ENCODE measurements at regions not wholly inside any gene's neighbourhood (a gene's known extent, or its start where the extent isn't known, plus 50 kb on each side); places are given as distances from the start of the nearest gene placed in this dataset.
"Not testable (repeated sequence)": the region's sequence is repeated elsewhere in the genome, so short reads cannot be mapped to it uniquely, and the experiment has no call there.

GRCh38 chr20:6295867-6296256, 173.0 kb upstream of the FERMT1 start:
- DNase-seq: no peak

DNA sequence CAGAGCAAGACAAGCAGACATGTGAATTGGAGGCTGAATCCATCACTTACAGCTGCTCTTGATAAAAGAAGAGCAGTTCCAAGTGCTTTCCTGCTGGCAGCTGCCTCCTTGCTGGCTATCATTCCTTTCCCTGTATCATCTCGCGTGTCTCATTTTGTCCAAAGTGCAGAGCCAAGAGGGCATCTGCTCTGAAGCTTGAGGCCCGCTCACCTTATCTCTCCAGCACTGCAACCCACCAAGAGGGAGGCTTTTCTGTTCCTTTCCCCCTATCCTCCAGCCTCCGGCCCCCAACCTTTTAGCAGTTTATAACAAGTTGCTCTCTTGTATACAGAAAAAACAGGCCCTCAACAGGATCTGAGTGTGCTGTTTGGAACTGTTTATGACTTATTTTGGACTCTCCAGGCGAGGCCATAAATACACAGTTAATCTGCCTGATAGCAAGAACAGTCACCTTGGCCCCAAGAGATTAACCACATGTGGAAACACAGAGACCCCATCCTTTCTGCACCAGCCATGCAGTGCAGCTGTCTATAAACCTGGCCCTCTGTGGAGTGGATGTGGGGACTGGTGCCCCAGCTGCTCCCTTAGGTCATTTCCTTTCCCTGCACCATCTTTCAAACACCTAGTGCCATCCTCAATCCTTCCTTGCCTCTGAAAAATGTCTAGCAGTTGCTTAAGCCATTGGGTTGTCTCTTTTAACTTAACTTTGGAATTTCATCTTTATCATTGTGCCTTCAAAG, 172.5 kb upstream of the FERMT1 start:
- DNase-seq: no peak

- DNase-seq: no peak
Measured at GRCh38 chr20:6287471-6287870, 164.6 kb upstream of the FERMT1 start.

DNA sequence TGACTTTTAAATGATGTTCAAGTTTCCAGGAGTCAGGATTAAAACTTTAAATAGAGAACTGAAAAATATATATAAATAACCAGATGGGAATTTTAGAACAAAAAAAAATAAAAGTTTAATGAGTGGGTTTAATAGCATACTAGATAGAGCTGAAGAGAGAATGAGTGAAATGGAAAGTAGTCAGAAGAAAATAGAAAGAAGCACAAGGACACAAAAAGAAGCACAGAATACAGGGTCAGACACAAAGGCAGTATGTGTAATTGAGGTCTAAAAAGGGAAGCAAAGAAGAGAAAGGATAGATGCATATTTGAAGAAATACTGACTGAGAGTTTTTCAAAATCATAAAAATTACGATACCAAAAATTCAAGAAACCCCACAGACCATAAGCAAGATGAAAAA, 159.8 kb upstream of the FERMT1 start:
- DNase-seq: no peak

GRCh38 chr20:6277661-6278240, 154.9 kb upstream of the FERMT1 start:
- no peak for DNase-seq

- not testable (repeated sequence) for DNase-seq
Measured at GRCh38 chr20:6270404-6270803, 147.6 kb upstream of the FERMT1 start.

- no peak for DNase-seq
Measured at GRCh38 chr20:6269168-6269873, 146.5 kb upstream of the FERMT1 start.

DNA sequence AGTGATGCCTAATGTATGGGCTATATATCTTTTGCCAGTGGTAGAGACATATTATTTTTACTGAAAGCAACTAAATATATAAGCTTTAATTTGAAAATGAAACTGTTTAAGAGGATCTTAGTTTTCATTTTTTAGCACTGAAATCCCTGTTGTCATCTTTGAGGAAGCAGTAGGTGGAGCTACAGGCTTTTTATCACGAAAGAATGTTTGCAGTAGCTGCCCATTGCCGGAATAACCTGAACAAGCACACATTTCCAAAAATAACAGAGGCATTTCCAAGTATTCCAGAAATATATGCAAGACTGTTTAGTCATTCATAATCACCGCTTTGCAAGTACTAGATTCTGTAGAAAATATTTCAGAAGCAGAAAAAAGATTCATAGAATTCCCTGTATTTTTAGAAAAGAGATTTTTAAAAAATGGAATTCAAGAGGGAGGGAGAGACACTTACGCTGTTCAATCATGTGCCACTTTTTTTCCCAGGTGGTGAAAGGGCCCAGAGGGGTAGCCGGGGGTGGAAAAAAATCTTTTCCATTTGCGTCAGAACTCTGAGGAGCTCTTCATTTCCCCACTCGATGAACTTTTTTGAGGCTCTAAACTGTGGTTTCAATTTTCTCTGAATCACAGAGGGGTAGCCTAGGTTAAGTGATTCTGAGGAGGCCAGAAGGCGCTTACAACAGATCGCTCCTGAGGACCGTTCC, 142.5 kb upstream of the FERMT1 start:
- no peak for DNase-seq

DNA sequence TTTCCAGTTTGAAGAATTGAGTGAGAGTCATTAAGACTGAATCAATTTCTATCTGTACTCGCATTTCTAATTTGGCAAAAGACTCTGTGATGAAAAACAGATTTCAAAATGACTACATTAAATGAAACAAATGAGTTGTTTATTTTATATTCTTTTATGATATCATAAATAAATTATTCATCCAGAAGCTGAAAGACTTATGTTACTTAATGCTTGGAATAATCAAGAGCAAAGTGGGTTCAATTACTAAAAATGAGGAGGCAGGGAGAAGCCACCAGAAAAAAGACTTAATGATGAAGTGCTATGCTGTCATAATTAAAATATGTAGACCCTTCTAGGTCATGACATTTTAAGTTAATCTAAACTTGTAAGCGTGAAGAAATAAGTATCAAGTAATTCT, 130.6 kb upstream of the FERMT1 start:
- no peak for DNase-seq

DNA sequence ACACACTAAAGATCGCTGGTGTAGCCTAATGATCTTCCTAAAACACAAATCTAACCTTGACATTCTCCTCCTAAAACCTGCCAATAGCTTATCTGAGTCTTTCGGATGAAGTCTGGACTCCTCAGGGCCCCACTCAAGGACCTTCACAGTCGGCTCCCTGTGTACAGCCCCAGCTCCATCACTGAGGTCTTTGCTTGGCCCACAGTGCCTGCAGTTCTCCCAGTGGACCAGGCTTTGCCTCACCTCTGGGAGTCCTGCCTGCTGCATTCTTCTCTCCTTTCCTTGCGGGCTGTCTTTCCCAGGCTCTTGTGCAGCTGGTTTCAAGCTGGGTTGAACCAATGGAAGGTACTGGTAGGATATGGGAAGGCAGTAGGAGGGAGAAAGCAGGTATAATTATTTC, 122.6 kb upstream of the FERMT1 start:
- DNase-seq: no peak

GRCh38 chr20:6241591-6241990, 118.8 kb upstream of the FERMT1 start:
- no peak for DNase-seq

DNA sequence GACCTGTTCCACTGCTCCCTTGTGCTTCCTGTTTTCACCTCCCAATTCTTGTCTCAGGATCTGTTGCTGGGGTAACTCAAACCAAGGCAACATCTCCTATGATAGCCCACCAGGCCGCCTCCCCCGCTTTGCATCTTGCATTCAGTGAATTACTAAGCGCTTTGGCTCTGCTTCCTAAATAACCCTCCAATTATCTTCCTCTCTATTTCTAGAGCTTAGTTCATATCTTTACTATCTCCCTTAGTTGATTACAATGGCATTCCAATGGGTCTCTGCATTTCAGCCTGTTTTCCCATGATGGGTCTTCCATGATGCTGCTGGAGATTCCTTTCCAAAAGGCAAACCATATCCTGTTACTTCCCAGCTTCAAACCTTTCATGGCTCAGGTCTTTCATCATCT, 117.2 kb upstream of the FERMT1 start:
- DNase-seq: no peak

DNA sequence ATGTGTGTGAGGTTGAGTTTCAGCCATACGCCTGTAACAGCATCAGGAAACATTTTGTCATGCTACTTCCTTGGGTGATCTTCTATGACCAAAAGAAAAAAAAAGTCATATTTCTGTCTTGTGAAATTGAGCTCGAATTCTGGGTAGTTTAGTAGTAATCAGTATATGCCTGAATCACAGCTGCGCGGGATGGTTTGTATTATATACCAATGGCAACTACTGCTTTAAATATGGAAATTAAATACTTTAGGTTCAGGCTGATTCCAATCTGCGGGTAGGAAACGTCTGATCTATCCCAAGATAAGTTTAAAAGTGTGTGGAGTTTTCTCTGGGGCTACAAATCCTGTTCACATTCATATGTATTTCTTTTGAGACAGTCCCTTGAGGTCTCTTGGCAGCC, 115.6 kb upstream of the FERMT1 start:
- no peak for DNase-seq

GRCh38 chr20:6235510-6235909, 112.7 kb upstream of the FERMT1 start:
- no peak for DNase-seq

- DNase-seq: no peak
Measured at GRCh38 chr20:6232436-6232835, 109.6 kb upstream of the FERMT1 start.

DNA sequence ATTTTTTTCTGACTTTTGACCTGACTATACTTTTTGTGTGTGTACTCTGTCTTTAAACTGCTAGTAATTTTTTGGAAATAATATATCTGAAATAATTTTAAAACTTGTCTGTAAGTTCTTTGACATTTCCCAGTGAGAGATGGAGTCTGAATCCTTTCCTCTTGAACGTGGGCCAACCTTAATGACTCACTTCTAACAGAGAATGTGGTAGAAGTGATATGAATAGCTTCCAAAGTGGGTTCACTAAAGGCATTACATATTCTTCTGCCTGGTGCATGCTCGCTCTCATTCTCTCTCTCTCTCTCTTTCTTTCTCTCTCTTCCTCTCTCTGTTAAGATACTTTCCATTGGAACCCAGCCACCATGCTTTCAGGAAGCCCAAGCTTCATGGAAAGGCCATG, 108.7 kb upstream of the FERMT1 start:
- DNase-seq: no peak

DNA sequence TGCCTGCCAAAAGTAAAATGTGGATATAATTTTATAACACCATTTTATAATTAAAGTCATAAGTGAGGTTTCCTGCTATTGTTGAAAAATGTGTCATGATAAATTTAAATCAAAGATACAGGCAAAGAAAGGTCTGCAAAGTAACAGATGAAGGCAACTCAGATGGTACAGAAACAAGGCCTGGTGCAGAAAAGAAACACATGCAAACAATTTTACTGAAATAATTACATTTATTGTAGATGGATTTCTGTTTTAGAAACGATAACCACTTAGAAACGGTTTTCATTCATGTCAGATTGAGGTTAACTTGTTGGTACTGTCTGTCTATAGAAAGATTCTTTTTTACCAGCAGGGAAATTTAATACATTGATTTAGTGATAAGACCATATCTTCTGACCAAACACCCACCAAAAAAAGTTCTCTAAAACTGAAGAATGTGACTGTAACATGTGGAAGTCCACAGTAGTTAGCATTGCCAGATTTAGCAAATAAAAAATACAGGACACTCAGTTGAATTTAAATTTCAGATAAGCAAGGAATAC, 105.5 kb upstream of the FERMT1 start:
- DNase-seq: no peak

- DNase-seq: no peak
Measured at GRCh38 chr20:6213311-6213710, 90.5 kb upstream of the FERMT1 start.

- no peak for DNase-seq
Measured at GRCh38 chr20:6212903-6213302, 90.1 kb upstream of the FERMT1 start.

DNA sequence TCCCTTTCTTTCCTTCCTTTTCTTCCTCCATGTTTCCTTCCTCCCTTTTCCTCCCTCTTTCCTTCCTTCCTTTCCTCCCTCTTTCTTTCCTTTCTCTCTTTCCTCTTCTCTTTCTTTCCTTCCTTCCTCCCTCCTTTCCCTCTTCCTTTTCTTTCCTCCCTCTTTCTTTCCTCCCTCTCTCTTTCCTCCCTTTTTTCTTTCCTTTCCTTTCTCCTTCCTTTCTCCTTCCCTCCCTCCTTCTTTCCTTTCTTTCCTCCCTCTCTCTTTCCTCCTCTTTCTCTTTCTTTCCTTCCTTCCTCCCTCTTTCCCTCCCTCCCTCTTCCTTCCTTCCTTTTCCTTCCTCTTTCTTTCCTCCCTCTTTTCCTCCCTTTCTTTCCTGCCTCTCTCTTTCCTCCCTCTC, 86.3 kb upstream of the FERMT1 start:
- DNase-seq: no peak

- DNase-seq: no peak
Measured at GRCh38 chr20:6200092-6200491, 77.3 kb upstream of the FERMT1 start.

- DNase-seq: no peak
Measured at GRCh38 chr20:6185268-6185667, 62.4 kb upstream of the FERMT1 start.

DNA sequence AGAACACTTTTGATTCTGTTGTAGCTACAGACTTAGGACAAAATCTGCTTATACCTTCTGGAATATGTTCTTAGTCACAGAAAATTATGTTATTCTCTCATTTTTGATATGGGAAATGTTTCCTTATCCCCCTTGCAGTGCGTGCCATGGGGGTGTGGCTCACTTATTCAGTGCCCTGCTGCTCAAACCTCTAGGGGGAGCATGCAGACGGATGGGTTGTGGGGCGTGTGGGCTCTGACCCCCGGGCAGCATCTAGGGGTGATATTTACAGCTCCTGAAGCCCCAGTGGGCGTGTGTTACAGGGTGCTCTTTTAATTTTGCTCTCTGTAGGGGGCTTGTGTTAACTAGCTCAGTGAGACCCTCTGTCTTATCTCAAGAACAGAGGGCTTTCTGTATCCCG, 61.3 kb upstream of the FERMT1 start:
- DNase-seq: no peak
